ENCODE measurements at regions not wholly inside any gene's neighbourhood (a gene's known extent, or its start where the extent isn't known, plus 50 kb on each side); places are given as distances from the start of the nearest gene placed in this dataset.

DNA sequence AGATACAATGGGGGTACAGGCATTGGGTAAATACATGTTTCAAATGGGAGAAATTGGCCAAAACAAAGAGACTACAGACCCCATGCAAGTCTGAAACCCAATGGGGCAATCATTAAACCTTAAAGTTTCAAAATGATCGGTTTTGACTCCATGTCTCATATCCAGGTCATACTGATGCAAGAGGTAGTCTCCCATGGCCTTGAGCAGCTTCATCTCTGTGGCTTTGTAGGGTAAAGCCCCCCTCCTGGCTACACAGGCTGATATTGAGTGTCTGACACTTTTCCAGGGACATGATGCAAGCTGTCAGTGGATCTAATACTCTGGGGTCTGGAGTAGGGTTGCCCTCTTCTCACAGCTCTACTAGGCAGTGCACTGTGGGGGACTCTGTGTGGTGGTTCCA is 286.1 kb downstream of the LRRIQ3 start:
- TF ChIP-seq, protein P1, sequence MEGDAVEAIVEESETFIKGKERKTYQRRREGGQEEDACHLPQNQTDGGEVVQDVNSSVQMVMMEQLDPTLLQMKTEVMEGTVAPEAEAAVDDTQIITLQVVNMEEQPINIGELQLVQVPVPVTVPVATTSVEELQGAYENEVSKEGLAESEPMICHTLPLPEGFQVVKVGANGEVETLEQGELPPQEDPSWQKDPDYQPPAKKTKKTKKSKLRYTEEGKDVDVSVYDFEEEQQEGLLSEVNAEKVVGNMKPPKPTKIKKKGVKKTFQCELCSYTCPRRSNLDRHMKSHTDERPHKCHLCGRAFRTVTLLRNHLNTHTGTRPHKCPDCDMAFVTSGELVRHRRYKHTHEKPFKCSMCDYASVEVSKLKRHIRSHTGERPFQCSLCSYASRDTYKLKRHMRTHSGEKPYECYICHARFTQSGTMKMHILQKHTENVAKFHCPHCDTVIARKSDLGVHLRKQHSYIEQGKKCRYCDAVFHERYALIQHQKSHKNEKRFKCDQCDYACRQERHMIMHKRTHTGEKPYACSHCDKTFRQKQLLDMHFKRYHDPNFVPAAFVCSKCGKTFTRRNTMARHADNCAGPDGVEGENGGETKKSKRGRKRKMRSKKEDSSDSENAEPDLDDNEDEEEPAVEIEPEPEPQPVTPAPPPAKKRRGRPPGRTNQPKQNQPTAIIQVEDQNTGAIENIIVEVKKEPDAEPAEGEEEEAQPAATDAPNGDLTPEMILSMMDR (IDR thresholded peaks at IDR 0.05), result no peak
- TF ChIP-seq EZH2 (IDR thresholded peaks at IDR 0.05; ENCODE audit: borderline replicate concordance, insufficient read depth, low read depth, low read length, poor library complexity, severe bottlenecking), result no peak

All from B cell (primary cell).